Activated CD8-positive, alpha-beta memory T cell treated with anti-CD3 and anti-CD28 coated beads, Interleukin-2, amount 50 U/mL, for 48 hours (primary cell): ENCODE measurements at regions not wholly inside any gene's neighbourhood (a gene's known extent, or its start where the extent isn't known, plus 50 kb on each side); places are given as distances from the start of the nearest gene placed in this dataset.

ENCODE experiments used
- DNase-seq: peaks from one replicate; pipeline ENCODE4 v3.0.0-alpha.2; 2020

GRCh38 chr1:5620418-5620817 is 371.8 kb downstream of the NPHP4 start:
- DNase-seq = no peak

DNA sequence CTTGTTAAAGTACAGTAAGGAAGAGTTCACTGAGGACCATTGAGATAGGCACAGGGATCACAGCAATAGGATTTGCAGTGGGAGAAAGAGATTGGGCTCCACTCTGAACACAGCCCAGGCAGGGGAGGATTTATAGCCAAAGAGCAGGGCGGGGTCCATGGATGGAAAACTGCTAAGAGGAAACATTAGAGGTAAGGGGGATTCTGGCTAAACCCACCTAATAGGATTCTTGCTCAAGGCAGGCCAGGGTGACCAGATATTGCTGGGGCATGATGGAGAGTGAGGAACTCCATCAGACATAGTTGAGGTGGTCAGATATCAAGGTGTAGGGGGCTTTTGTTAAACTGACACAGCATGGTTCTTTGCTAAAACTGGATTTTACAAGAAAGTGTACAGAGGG is 372.8 kb downstream of the NPHP4 start:
- no peak for DNase-seq

DNA sequence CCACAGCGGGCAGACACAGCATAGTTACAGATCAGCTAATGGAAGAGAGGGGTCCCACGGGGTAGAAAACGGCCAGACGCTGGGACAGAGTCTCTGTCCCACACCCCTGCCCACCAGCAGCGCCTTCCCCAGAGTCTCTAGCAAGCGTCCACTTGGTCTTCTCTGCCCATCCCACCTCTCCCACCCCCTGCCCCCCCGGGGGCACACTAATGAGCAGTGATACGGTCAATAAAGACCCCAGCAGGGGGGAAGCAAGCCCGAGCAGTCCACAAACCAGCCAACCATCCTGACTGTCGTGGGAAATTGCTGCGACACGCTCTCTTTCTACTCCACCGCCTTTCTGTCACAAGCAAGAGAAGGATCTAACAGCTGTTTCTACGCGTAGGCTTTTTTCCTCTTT is 374.7 kb downstream of the NPHP4 start:
- DNase-seq = no peak

DNA sequence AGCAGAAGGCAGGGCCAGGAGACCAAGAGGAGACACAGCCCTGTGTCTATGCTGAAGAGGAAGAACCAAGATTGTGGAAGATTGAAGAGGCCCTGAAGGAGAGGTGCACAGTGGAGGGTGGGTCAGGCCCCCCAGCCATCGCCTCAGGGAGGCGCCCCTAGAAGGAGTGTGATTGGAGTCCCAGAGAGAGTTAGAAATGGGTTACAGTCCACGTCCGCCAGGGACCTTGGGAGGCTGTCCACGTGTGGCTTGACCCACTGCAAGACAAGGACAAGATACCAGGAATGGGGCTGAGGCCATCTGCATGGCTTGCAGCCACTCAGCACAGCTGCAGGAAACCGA is 375.1 kb downstream of the NPHP4 start:
- DNase-seq = no peak

DNA sequence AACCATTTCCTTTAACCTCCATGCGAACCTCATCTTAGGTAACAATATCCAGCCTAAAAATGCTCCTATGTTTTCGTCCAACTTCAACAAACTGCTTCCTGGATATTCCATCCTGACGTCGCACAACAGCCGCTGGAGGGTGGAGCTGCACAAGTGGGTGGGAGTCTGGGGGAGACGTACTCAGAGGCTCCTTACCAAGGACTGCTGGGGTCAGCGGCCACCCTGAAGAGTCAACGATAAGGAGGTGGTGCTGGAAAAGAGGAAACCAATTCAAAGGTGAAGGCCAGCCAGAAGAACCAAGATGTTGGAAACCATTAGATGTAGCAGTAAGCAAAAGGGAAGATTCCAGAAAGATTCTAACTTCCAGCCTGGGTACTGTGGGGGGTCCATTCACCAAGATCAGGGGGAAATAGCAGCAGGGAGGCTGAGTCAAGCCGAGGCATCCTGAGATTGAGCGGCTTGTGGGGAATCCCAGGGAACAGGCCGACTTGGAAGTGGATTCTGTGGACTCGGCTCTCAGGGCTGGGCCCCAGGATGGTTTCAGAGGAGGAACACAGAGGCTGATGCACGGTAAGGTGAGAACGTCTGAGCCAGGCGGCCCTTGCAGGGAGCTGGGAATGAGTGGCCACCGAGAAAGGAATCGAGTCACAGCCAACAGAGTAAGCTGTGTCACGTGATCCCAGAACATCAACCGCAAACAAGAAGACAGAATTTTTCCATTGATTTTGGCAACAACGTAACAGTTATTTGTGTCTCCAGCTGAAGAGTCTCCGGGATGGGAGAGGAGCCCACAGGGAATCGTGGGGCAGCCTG is 375.7 kb downstream of the NPHP4 start:
- DNase-seq = no peak

DNA sequence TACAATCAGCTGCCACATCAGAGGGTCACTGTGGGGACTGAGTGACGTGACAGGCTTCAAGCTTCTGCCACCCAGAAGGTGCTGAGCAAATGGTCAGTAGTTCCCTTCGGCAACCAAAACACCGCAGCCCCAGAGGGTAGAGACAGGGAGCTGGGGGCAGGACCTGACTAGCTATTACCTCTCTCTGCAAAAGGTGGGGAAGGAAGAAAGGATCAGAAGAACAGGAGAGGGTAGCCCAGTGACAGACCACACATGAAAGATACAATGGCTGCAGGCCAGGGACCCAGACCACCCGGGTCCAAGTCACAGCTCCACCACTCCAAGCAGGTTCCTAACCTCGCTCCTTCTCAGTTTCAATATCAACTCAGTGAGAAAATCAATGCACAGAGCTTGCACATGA is 377.1 kb downstream of the NPHP4 start:
- DNase-seq = no peak

- DNase-seq = no peak
Observed at GRCh38 chr1:5613900-5614299, 378.3 kb downstream of the NPHP4 start.

DNA sequence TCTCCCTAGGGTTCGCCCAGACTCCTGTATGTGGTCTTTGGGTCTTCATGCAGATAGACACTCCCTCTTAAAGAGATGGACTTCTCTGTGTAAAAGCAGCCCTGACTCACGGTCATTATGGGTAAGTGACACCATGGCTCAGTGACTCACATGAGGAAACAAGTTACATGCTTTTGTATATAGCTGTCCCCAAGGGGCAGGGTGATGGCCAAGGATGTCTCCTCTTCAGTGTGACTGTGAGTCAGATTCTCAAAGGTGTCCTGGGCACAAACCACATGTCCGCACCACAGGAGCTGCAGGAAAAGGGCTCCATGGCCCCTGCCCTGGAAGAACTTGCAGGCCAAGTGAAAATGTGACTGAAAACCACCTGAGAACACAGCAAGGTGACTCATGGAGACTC is 380.4 kb downstream of the NPHP4 start:
- DNase-seq = no peak

- DNase-seq = no peak
Observed at GRCh38 chr1:5611431-5611830, 380.8 kb downstream of the NPHP4 start.

GRCh38 chr1:5610432-5610831 is 381.8 kb downstream of the NPHP4 start:
- DNase-seq = no peak

DNA sequence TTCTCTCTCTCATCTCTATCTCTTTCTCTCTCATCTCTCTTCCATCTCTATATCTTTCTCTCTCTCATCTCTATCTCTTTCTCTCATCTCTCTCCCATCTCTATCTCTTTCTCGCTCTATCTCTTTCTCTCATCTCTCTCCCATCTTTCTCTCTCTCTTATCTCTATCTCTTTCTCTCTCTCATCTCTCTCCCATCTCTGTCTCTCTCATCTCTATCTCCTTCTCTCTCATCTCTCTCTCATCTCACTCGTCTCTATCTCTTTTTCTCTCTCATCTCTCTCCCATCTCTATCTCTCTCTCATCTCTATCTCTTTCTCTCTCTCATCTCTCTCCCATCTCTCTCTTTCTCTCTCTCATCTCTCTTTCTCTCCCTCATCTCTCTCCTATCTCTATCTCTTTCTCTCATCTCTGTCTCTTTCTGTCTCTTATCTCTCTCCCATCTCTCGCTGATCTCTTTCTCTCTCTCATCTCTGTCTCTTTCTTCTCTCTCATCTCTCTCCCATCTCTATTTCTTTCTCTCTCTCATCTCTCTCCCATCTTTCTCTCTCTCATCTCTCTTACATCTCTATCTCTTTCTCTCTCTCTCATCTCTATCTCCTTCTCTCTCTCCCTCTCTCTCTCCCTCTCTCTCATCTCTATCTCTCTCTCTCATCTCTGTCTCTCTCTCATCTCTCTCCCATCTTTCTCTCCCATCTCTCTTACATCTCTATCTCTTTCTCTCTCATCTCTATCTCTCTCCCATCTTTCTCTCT is 388.7 kb downstream of the NPHP4 start:
- DNase-seq = no peak

- peak; percentile 6 for DNase-seq
Observed at GRCh38 chr1:5602718-5603117, 389.5 kb downstream of the NPHP4 start.

GRCh38 chr1:5601516-5601915 is 390.7 kb downstream of the NPHP4 start:
- peak; percentile 12 for DNase-seq

GRCh38 chr1:5599541-5599940 is 392.7 kb downstream of the NPHP4 start:
- peak; percentile 8 for DNase-seq

GRCh38 chr1:5598824-5599395 is 393.3 kb downstream of the NPHP4 start:
- DNase-seq = peak; percentile 23

DNA sequence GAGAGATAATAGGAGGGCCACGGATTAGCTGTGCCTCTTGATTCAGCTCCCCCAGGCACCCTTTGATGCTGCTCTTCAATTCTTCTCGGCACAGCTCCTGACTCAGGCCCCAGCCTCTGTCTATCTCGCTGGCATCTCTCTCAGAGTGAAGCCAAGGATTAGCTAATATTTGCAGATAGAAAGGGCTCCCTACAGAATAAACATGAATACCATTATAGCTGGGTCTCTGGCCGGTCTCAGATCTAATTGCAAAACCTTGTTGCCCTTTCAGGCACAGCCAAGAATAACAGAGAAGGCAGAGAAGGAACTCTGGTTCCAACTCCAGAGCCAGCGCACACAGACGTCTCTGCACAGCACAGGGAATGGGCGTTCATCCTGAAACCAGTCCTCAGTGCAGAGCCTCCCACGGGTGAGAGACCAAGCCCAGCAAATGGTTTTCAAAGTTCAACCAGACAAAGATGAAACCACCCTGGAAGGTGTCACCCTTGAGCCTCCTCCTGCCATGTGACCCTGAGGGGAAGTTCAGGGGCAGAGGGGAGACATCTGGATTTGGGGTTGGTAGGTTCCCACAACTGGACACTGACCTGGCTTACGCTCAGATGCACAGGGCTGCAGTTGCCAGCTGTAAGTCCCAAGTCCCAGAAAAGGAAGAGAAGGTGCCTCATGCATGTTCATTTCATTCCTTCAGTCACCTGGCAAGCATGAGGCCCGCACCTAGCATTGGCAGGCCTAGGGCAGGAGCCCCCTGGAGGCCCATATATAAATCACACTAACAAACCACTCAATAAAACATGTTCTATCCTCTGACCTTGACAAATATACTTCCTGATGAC is 394.0 kb downstream of the NPHP4 start:
- peak; percentile 42 for DNase-seq

GRCh38 chr1:5597171-5597850 is 394.9 kb downstream of the NPHP4 start:
- DNase-seq = peak; percentile 18

DNA sequence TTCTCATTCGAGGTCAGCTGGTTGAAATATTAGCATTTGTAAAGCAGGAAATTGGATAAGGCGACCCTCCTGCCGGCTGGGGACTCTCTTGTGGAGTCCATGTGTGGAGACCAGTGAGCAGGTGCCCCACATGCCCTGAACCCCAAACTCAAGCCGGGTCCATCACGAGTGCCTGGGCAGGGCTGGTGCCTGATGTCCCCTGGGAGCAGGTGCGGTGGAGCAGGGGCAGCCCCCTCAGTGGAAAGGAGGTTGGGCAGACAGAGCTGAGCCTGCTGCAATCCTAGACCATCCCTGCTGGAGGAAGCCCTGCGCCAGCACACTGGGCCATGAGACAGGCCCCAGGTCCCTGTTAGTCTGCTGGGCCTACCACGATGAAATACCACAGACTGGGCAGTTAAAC is 395.6 kb downstream of the NPHP4 start:
- peak; percentile 37 for DNase-seq

GRCh38 chr1:5595531-5596170 is 396.6 kb downstream of the NPHP4 start:
- DNase-seq = peak; percentile 10

GRCh38 chr1:5594056-5594956 is 397.9 kb downstream of the NPHP4 start:
- peak; percentile 20 for DNase-seq

- no peak for DNase-seq
Observed at GRCh38 chr1:5590717-5591116, 401.5 kb downstream of the NPHP4 start.
